ENCODE measurements at regions not wholly inside any gene's neighbourhood (a gene's known extent, or its start where the extent isn't known, plus 50 kb on each side); places are given as distances from the start of the nearest gene placed in this dataset.

DNA sequence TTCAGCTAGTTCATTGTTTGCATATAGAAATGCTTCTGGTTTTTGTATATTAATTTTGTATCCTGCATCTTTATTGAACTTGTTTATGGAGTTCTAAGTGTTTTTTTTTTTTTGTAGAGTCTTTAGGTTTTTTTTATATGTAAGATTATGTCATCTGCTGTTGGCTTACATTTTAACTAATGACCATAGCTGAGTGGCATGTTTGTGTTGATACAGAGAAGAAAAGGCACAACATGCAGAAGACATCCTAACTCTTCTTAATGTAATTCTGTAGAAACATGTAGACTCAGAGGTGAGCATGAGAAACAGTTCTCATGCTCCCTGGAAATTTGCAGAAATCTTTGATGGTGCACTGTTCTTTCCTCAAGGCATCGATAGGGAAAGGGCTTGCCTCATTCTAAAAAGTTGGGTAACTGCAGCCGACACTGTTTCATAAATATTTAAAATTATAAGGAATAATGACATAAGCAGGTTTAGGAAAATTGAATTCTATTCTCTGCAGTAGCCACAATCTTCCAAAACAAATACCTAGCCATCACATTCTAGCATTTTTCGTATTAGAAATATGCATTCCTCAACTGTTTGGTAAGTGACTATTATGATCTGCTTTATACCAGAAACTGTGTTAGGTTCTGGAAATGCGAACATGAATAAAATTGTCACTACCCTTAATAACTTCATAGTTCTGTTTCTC lies 499.6 kb upstream of the KCNMB2 start:
- 96% methylated on average over 4 of the region's 4 CpGs for WGBS
- Histone ChIP-seq H3K4me1 (ENCODE audit: control insufficient read depth in 4 of 4, insufficient read depth in 4 of 4, low read length in 3 of 4) (no peaks in the 10 kb centered on the region), H3K27me3 (ENCODE audit: control insufficient read depth in 4 of 4, insufficient read depth in 4 of 4, low read length in 3 of 4) (no peaks in the 10 kb centered on the region), H3K9ac (ENCODE audit: low read depth in 1 of 2, low read length in 2 of 2) (no peak overlapping the region), H3K27ac (ENCODE audit: low read depth in 1 of 2, low read length in 2 of 2) (no peak overlapping the region), H3K36me3 (ENCODE audit: control insufficient read depth in 4 of 4, insufficient read depth in 3 of 4, low read depth in 1 of 4, low read length in 3 of 4) (no peaks in the 10 kb centered on the region), H3K9me3 (ENCODE audit: control insufficient read depth in 4 of 4, low read length in 3 of 4) (no peaks in the 10 kb centered on the region), H3K4me3 (ENCODE audit: low read depth in 1 of 3, low read length in 3 of 3) (no peak overlapping the region)
- no peak for DNase-seq (ENCODE audit: low spot score)
- no peak for TF ChIP-seq REST (IDR thresholded peaks at IDR 0.05)
- TF ChIP-seq HNF4G (IDR thresholded peaks at IDR 0.05), result no peak
- TF ChIP-seq RAD21 (IDR thresholded peaks at IDR 0.05), result no peak

- no peak overlapping the region for H3K4me3 ChIP-seq (ENCODE audit: low read depth in 1 of 3, low read length in 3 of 3)
- no peak overlapping the region for H3K27ac ChIP-seq (ENCODE audit: low read depth in 1 of 2, low read length in 2 of 2)
- no peaks in the 10 kb centered on the region for H3K36me3 ChIP-seq (ENCODE audit: control insufficient read depth in 4 of 4, insufficient read depth in 3 of 4, low read depth in 1 of 4, low read length in 3 of 4)
- no peak for DNase-seq (ENCODE audit: low spot score)
- no peak overlapping the region for H3K9ac ChIP-seq (ENCODE audit: low read depth in 1 of 2, low read length in 2 of 2)
- no peak for TF ChIP-seq HNF4A (conservative IDR thresholded peaks at IDR 0.05)
- no peak for TF ChIP-seq YY1 (IDR thresholded peaks at IDR 0.05)
- no peak for TF ChIP-seq ZBTB33 (IDR thresholded peaks at IDR 0.05)
- TF ChIP-seq NR2F2 (IDR thresholded peaks at IDR 0.05), result no peak
- no peaks in the 10 kb centered on the region for H3K4me1 ChIP-seq (ENCODE audit: control insufficient read depth in 4 of 4, insufficient read depth in 4 of 4, low read length in 3 of 4)
- H3K27me3 ChIP-seq (ENCODE audit: control insufficient read depth in 4 of 4, insufficient read depth in 4 of 4, low read length in 3 of 4), result no peaks in the 10 kb centered on the region
- H3K9me3 ChIP-seq (ENCODE audit: control insufficient read depth in 4 of 4, low read length in 3 of 4), result no peaks in the 10 kb centered on the region
Measured at GRCh38 chr3:178041931-178042330, 494.3 kb upstream of the KCNMB2 start.

DNA sequence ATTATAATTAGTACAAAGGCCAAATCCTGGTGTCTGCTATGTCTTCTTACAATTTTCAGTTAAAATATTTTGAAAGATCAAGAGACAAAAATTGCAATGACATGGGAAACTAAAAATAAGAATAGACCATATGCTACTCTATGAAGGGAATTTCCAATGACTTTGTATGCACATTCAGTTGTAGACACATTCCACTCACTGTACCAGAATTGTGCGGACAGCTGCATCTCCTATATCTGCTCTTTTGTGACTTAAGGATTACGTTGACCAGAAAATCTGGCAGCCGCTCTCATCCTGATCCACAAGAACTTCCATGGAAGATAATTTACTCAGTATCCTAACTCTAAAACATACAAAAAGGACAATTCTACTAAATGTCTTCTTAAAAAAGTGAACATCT lies 493.9 kb upstream of the KCNMB2 start:
- no peaks in the 10 kb centered on the region for H3K9me3 ChIP-seq (ENCODE audit: control insufficient read depth in 4 of 4, low read length in 3 of 4)
- DNase-seq (ENCODE audit: low spot score), result no peak
- TF ChIP-seq EGR1 (IDR thresholded peaks at IDR 0.05; ENCODE audit: low read depth in 2 of 2) (no peak), YY1 (IDR thresholded peaks at IDR 0.05) (no peak), JUND (IDR thresholded peaks at IDR 0.05) (no peak), REST (IDR thresholded peaks at IDR 0.05) (no peak), HNF4G (IDR thresholded peaks at IDR 0.05) (no peak), SP1 (IDR thresholded peaks at IDR 0.05) (no peak), CTCF (IDR thresholded peaks at IDR 0.05; ENCODE audit: low read depth, low read length, missing input control) (no peak), TAF1 (conservative IDR thresholded peaks at IDR 0.05) (no peak), NR2F2 (IDR thresholded peaks at IDR 0.05) (no peak), FOXA1 (IDR thresholded peaks at IDR 0.05) (no peak), FOXA2 (IDR thresholded peaks at IDR 0.05) (no peak), RAD21 (IDR thresholded peaks at IDR 0.05) (no peak), HNF4A (conservative IDR thresholded peaks at IDR 0.05) (no peak), RXRA (IDR thresholded peaks at IDR 0.05) (no peak)
- no peak overlapping the region for H3K27ac ChIP-seq (ENCODE audit: low read depth in 1 of 2, low read length in 2 of 2)
- H3K4me1 ChIP-seq (ENCODE audit: control insufficient read depth in 4 of 4, insufficient read depth in 4 of 4, low read length in 3 of 4), result no peaks in the 10 kb centered on the region
- H3K4me3 ChIP-seq (ENCODE audit: low read depth in 1 of 3, low read length in 3 of 3), result no peak overlapping the region
- no peak overlapping the region for H3K9ac ChIP-seq (ENCODE audit: low read depth in 1 of 2, low read length in 2 of 2)
- no peaks in the 10 kb centered on the region for H3K36me3 ChIP-seq (ENCODE audit: control insufficient read depth in 4 of 4, insufficient read depth in 3 of 4, low read depth in 1 of 4, low read length in 3 of 4)
- H3K27me3 ChIP-seq (ENCODE audit: control insufficient read depth in 4 of 4, insufficient read depth in 4 of 4, low read length in 3 of 4), result no peaks in the 10 kb centered on the region
- 98% methylated on average over 3 of the region's 3 CpGs for WGBS
